ENCODE measurements at regions not wholly inside any gene's neighbourhood (a gene's known extent, or its start where the extent isn't known, plus 50 kb on each side); places are given as distances from the start of the nearest gene placed in this dataset.

DNA sequence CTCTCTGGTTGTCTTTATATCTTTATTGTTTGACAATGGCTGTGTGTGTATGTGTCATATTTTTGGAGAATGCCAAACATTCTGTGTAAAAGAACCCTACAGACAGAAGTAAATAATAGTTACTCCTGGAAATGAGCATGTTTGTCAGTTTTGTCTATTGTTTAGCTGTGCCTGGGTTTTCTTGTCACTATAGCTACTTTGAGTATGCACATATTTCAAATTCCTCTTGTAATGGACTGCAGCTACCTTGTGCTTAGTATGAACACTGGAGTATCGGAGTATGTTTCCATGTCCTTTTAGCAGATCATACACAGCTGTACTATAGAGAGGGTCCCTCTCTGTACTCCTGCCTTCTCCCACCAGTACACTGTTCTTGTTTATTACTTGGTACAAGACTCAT is 58.0 kb upstream of the DOCK10 start:
- no peaks in the 10 kb centered on the region for H3K4me1 ChIP-seq
- no peak for DNase-seq
- no peak for TF ChIP-seq CTCF (IDR thresholded peaks at IDR 0.05; ENCODE audit: low read depth, low read length)

GRCh38 chr2:225097035-225097434 is 54.8 kb upstream of the DOCK10 start:
- no peaks in the 10 kb centered on the region; the same call in 1 of the 2 replicates for H3K9me3 ChIP-seq
- no peak for DNase-seq
- TF ChIP-seq CTCF (IDR thresholded peaks at IDR 0.05; ENCODE audit: low read depth, low read length) = no peak
- no peaks in the 10 kb centered on the region for H3K36me3 ChIP-seq
- H3K27me3 ChIP-seq = peaks cover 3% of the 10 kb centered on the region; the same call in 1 of the 2 replicates
- H3K4me1 ChIP-seq = no peaks in the 10 kb centered on the region
- no peak overlapping the region for H3K4me3 ChIP-seq (ENCODE audit: low read depth, low read length)

More for the DNA sequence above, 58.0 kb upstream of the DOCK10 start:
- Histone ChIP-seq H3K4me3 (ENCODE audit: low read depth, low read length) (no peak overlapping the region), H3K9me3 (no peaks in the 10 kb centered on the region), H3K36me3 (no peaks in the 10 kb centered on the region), H3K27me3 (no peaks in the 10 kb centered on the region)

Data from BE2C (cell line).